GM12891 (cell line): ENCODE measurements at regions not wholly inside any gene's neighbourhood (a gene's known extent, or its start where the extent isn't known, plus 50 kb on each side); places are given as distances from the start of the nearest gene placed in this dataset.

Experiments
- POLR2A ChIP-seq: IDR thresholded peaks from 2 replicates; pipeline ENCODE4 v1.6.1; 2011; ENCODE audit warnings: low read depth, low read length, control low read depth
- POLR2AphosphoS5 ChIP-seq: IDR thresholded peaks from 2 replicates; pipeline ENCODE4 v1.6.1; 2011; ENCODE audit warnings: low read depth, low read length, control low read depth
- POU2F2 ChIP-seq: IDR thresholded peaks from 2 replicates; pipeline ENCODE4 v1.6.1; 2011; ENCODE audit warnings: low read depth, mild to moderate bottlenecking, control low read depth, low read length, moderate library complexity
- TAF1 ChIP-seq: IDR thresholded peaks from 2 replicates; pipeline ENCODE4 v1.6.1; 2011; ENCODE audit warnings: low read depth, low read length, control low read depth

- TF ChIP-seq POLR2AphosphoS5 (no peak), POLR2A (no peak), TAF1 (no peak), POU2F2 (no peak)
Observed at GRCh38 chr12:5163661-5164060, 120.0 kb downstream of the KCNA5 start.
